ENCODE measurements at regions not wholly inside any gene's neighbourhood (a gene's known extent, or its start where the extent isn't known, plus 50 kb on each side); places are given as distances from the start of the nearest gene placed in this dataset.
"Not testable (repeated sequence)": the region's sequence is repeated elsewhere in the genome, so short reads cannot be mapped to it uniquely, and the experiment has no call there.

DNA sequence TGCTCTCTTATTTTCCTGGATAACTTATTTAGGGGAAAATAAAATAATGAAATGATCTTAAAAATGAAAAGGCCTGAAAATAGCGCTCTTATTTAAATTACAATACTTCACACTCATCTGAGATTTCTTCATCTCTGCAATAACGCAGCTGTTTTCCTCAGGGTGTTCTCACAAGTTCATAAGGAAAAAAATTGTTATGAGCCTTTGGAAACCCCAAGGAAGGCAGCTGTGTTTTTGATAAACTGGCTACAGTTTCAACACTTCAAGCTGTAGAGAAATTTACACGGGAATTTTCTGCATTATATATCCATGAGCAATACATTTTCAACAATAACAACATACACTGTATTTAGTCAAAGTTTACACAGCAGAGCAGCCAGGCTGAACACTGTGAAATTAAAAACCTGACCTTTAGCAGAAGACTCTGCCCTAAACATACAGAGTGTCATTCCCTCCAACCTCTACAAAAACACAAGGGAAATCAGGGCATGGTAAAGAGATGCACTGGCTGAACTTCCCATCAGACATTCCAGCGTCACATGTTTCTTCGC is 959.6 kb downstream of the SLC4A3 start:
- DNase-seq = no peak

DNA sequence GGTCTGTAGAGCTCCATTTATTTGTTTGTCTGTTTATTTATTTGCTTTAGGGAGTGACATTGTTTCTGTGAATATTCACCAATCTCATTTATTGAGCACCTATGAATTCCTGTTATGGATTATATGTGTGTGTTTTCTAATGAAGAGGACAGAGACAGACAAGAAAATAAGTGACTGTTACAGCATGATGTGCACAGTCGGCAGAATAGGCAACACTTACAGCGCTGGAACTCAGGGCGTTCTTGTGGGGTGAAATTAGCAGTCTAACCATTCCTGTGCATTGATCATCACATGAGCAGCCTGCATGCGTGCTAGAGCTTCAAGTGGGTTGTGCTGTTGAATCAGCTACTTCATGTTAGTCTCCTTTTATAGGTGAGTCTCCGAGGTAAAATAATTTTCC is 960.7 kb downstream of the SLC4A3 start:
- no peak for DNase-seq

DNA sequence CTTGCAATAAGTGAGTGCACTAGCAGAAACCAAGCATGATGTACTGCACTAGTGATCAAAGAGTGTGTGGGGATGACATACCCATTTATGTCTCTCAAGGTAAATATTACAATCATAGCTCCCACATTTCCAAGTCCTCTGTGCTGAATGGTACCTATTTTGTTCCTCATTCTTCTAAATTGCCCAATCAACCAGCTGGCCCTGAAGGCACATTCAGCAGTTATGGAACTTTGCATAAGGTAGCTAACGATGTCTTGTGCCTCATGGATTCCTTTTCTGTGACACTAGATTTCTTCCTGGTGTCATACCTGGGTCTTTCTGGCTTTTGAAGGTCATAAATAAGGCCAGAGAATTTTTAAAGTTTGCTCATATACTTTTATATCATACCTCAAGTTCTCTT is 963.0 kb downstream of the SLC4A3 start:
- DNase-seq = no peak

- DNase-seq = no peak
Measured at GRCh38 chr2:220593526-220593925, 966.1 kb downstream of the SLC4A3 start.

DNA sequence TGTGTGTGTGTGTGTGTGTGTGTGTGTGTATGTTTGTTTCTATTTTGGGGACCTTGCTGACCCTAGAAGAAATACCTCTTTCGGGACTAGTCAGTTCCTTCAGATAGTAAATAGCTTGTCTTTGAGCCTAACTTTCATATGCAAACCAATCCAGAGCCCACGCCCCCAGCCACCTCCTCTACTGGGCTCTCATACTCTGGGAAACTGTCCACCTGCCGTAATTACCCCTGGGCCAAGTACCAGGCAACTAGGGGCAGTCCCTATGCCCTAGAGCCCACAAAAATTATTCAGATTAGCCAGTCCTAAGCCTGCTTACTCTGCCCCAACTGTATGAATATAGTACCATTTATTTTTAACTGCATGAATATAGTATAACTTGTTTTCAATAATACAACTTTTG is 970.4 kb downstream of the EPHA4 start:
- DNase-seq = no peak

GRCh38 chr2:220613004-220613403 is 959.1 kb downstream of the EPHA4 start:
- DNase-seq = not testable (repeated sequence)

DNA sequence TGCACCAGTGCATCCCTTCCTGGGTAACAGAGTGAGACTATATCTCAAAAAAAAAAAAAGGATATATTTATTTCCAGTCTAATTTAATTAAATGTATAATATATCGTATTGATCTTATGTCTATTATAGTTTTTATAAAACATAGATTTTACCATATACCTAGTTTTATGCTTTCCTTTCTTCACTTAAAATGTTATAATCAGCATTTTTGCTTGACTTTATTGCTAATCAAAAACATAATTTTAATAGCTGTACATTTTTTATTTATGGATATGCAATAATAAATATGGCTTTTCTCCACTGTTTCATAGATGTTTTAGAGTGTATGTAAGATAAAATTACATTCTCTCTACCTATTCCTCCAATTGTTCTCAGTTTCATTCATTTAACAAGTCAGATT is 958.0 kb downstream of the EPHA4 start:
- DNase-seq = no peak

GRCh38 chr2:220619525-220620220 is 952.4 kb downstream of the EPHA4 start:
- DNase-seq = no peak

- no peak for DNase-seq
Measured at GRCh38 chr2:220626603-220627002, 945.5 kb downstream of the EPHA4 start.

- no peak for DNase-seq
Measured at GRCh38 chr2:220628252-220628651, 943.9 kb downstream of the EPHA4 start.

DNA sequence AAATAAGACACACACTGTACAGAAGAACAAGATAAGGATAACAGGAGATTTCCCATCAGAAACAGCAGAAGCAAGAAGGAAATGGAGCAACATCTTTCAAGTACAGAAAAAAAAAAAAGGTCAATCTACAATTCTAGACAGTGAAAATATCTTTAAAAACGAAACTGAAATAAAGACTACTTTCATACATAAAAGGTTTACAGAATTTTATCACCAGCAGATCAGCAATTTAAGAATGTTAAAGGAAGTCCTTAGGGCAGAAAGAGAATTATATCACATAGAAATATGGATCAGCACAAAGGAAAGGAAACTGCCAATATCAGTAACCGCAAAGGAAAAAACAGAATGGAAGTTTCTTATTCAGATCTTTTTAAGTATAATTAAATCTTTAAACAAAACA is 931.0 kb downstream of the EPHA4 start:
- DNase-seq = no peak

GRCh38 chr2:220646424-220646823 is 925.7 kb downstream of the EPHA4 start:
- no peak for DNase-seq

GRCh38 chr2:220648628-220649027 is 923.5 kb downstream of the EPHA4 start:
- DNase-seq = no peak

- no peak for DNase-seq
Measured at GRCh38 chr2:220653776-220654175, 918.3 kb downstream of the EPHA4 start.

DNA sequence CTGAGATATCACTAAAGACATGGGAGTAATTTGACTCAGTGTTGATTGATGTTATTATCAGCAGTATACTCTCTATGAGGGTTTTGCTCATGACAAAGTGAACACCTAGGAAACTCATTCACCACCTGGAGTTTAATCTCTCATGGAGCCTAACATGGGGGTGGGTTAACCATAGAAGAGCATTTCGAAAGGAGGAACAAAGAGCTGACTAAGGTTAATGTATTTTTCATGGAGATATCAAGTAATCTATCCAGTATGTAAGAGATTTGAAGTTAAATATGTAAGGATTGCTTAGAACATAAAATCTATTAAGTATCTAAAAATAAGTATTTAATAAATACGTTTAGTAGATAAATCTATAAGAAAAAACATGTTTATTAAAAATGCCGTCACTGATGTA is 917.8 kb downstream of the EPHA4 start:
- no peak for DNase-seq

DNA sequence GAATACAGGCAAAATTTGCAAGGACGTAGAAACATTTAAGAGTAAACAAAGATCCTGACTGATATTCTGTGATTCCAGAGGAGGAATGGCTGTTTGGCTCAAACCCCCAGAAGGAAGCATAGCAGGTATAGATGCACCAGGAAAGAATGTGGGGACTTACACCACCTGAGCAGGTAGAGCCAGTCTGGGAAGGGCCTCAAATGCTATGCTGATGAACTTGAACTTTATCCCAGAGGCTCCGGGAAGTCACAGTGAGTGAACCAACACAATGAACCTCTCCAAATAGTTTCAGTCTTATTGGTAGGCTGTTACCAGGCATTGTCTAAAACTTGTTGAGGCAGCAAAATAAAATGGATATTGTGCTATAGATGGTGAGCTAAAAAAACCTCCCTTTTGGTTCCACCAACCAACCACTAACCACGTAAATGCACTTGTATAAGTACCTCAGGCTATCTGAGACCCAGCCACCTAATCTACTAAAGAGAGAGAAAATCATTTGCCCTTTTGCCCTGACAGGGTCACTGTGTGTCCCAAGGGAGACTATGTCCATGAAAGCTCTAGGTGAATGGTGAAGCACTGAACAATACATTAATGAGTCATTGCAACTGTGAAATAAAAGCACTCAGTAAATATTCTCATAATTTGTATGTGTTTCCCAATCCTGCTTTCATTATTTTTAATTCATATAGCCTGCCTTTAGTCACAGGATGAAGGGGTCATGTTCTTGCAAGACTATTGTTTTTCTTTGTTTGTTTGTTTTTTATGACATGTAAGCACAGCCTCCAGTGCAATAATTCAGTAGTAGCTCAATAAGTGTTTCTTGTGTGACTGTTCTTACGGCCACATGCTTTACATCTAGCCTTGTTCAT is 911.6 kb downstream of the EPHA4 start:
- no peak for DNase-seq

GRCh38 chr2:220662431-220662830 is 909.7 kb downstream of the EPHA4 start:
- DNase-seq = no peak

- DNase-seq = no peak
Measured at GRCh38 chr2:220663065-220663464, 909.0 kb downstream of the EPHA4 start.

- no peak for DNase-seq
Measured at GRCh38 chr2:220664272-220665107, 907.6 kb downstream of the EPHA4 start.

DNA sequence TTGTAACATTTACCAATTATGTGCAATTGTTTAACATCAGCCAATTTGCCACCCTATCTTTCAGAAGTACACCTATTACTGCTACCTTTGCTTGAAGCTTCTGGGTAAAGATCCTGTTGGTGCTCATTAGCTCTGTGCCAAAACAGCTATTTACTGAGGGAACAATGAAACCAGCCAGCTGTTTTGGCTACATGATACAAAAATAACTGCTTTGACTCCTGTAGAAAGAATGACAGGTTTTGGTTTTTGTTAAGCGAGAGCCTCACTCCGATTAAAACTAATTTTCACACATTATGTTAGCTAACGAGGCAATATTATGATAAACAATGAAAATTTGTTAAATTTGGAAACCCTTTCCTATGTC is 907.0 kb downstream of the EPHA4 start:
- no peak for DNase-seq

DNA sequence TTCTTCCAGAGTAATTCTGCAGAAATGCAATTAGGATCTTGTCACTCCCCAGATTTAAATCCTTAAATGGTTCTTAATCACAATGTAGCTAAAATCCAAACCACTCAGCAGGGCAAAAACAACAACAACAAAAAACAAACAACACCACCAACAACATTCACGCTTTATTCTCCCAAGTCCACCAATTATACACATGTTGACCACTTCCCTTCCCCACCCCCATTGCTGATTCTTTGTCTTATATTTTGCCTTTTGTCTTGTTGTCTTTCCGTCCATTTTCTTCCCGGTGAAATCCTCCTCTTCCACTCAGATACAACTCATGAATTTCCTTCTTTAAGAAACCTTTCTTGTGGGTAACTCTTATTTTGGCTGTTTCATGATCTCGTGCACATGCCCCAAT is 902.8 kb downstream of the EPHA4 start:
- no peak for DNase-seq

GRCh38 chr2:220670511-220670910 is 901.6 kb downstream of the EPHA4 start:
- DNase-seq = no peak

DNA sequence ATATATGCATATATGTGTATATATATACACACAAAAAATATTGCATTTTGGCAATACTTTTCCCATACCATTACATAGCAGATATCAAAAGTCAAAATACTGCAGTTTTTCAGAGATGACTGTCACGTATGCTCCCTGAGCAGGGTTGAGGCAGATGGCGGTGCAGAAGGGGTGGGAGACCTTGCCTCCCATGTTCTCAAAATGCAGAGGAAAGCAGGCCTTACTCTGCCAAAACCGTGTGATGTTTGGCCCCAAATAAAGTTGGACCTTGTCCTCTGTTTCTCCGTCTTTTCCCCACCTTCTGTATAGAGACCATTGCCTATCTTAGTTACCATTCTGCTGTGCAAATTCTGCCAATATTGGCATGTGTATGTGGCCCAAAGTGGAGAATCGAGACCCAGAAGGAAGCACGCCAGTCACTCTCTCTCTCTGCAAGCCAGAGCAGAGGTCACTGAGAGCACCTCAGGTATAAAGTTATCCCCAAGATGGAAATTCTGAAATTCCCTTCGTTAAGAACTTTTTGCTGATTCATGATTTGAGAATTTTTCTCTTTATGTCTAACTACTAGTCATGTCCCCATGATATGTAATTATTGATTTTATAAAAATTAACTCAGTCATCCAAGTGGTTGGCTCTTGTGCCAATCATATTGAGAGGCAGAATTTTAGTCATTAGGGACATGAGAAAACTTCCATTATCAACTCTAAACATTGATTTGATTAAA is 898.8 kb downstream of the EPHA4 start:
- no peak for DNase-seq

Measured in activated CD4-positive, alpha-beta T cell treated with anti-CD3 and anti-CD28 coated beads for 1 hour (primary cell).